K562 (cell line): ENCODE measurements at regions not wholly inside any gene's neighbourhood (a gene's known extent, or its start where the extent isn't known, plus 50 kb on each side); places are given as distances from the start of the nearest gene placed in this dataset.

Experiments used
- ARNT ChIP-seq, 2 experiments: fragments of 450-650 bp; IDR thresholded peaks; 2 replicates each; pipeline ENCODE4 v1.6.1; 2016; ENCODE audit warnings: mild to moderate bottlenecking in 1 of 2
- ATF3 ChIP-seq, 2 experiments: fragments of 450-650 bp in 1 of 2; sonication (generic) in 1 of 2; formaldehyde crosslinking in 1 of 2; IDR thresholded peaks in 1 of 2; conservative IDR thresholded peaks in 1 of 2; 2 replicates each; pipeline versions ENCODE4 v1.6.1 to v1.8.1; 2016 to 2023; ENCODE audit warnings: mild to moderate bottlenecking in 2 of 2, moderate library complexity in 2 of 2, inconsistent platforms in 1 of 2, missing genetic modification reagents in 1 of 2
- POLR2AphosphoS5 ChIP-seq: IDR thresholded peaks from 2 replicates; pipeline ENCODE4 v1.6.1; 2011; ENCODE audit warnings: mild to moderate bottlenecking, low read depth, low read length, moderate library complexity; ENCODE audit not compliant: control insufficient read depth, insufficient read depth
- SMARCC2 ChIP-seq: fragments of 450-650 bp; IDR thresholded peaks from 2 replicates; pipeline ENCODE4 v1.6.1; 2017; ENCODE audit warnings: antibody characterized with exemption, moderate library complexity, mild to moderate bottlenecking, low read depth

DNA sequence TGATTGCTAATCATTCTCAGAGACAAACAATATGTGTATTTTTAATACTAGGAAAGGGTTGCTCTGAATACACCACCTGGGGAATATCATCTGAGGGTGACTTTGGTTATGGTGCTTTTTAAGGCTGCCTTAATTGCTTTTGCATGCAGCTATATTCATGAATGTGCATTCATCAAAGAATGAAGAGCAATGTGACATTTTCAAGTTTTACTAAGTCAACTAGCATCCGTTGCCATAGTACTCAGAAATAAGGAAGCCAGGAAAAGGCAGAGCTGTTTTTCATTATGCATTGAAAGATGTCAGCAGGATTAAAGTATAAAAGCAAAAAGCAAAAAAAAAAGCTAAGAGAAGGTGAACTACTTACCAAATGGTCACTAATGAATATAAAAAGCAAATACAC, 67.4 kb upstream of the PCDH18 start:
- TF ChIP-seq SMARCC2, result no peak
- TF ChIP-seq POLR2AphosphoS5, result no peak
- no peak for TF ChIP-seq ATF3 (IDR thresholded peaks at IDR 0.05)
- no peak for TF ChIP-seq ATF3 (CRISPR knock-in tag; conservative IDR thresholded peaks at IDR 0.05)
- TF ChIP-seq ARNT (IDR thresholded peaks at IDR 0.05), result no peak
